ENCODE measurements at regions not wholly inside any gene's neighbourhood (a gene's known extent, or its start where the extent isn't known, plus 50 kb on each side); places are given as distances from the start of the nearest gene placed in this dataset.

DNA sequence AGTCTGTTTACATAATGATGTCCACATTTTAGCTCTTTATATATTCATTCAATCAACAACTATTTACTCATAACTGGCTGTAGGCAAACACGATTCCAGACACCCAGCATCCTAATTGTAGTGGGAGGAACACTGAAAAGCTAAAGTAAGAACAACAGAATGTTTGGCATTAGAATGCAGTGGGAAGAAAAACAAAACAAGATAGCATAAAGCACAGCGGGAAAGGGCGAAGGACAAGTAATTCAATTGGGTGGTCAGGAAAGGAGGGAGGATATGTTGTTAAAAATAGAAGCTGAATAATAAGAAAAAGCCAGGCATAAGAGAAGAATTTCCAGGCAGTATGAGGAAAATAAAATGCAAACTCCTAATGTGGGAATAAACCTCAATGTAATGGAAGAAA is 189.5 kb upstream of the FAT4 start:
- Mint-ChIP-seq H3K36me3 (ENCODE audit: insufficient read depth, unreplicated experiment) (no peaks in the 10 kb centered on the region), H3K4me1 (ENCODE audit: low read depth, unreplicated experiment) (no peaks in the 10 kb centered on the region), H3K4me3 (ENCODE audit: low read depth, unreplicated experiment) (no peak overlapping the region), H3K9me3 (ENCODE audit: low read depth, unreplicated experiment) (no peaks in the 10 kb centered on the region), H3K27me3 (ENCODE audit: unreplicated experiment) (no peaks in the 10 kb centered on the region), H3K27ac (ENCODE audit: unreplicated experiment) (no peak overlapping the region)
- intact Hi-C loops (cut with micrococcal nuclease; ENCODE audit: unreplicated experiment): no loop called here
- DNase-seq: no peak
- TF ChIP-seq, protein P1, sequence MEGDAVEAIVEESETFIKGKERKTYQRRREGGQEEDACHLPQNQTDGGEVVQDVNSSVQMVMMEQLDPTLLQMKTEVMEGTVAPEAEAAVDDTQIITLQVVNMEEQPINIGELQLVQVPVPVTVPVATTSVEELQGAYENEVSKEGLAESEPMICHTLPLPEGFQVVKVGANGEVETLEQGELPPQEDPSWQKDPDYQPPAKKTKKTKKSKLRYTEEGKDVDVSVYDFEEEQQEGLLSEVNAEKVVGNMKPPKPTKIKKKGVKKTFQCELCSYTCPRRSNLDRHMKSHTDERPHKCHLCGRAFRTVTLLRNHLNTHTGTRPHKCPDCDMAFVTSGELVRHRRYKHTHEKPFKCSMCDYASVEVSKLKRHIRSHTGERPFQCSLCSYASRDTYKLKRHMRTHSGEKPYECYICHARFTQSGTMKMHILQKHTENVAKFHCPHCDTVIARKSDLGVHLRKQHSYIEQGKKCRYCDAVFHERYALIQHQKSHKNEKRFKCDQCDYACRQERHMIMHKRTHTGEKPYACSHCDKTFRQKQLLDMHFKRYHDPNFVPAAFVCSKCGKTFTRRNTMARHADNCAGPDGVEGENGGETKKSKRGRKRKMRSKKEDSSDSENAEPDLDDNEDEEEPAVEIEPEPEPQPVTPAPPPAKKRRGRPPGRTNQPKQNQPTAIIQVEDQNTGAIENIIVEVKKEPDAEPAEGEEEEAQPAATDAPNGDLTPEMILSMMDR (IDR thresholded peaks at IDR 0.05; ENCODE audit: unreplicated experiment): no peak
- no TSS peak for BruUV-seq (replicated peaks)
- CTCF ChIA-PET: no interaction called here

DNA sequence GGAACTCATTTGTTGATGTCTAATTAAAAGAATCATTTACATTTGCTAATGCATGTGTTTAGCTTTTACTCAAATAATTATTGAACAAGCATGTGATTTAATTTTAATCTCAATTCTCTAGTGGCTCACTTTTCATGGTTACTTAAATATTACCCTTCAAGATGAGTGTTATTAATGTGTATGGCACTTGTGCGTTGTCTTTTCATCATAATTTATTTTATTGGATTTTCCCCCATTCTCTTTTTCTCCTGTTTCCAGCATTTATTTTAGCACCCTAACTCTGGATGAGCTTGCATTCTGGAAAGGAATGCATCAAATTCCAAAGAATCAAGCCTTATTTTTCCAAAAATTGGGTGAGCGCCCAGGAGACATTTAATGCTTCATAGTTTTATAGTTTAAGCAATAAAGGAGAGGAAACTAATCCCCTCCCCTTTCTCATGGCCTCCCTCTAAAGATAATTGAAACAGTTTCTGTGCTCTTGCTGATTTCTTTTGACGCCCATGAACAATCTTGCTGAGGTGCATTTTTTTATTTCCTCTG is 191.1 kb upstream of the FAT4 start:
- TF ChIP-seq, protein P1 (IDR thresholded peaks at IDR 0.05; ENCODE audit: unreplicated experiment): no peak
- no peaks in the 10 kb centered on the region for H3K9me3 Mint-ChIP-seq (ENCODE audit: low read depth, unreplicated experiment)
- no peak overlapping the region for H3K4me3 Mint-ChIP-seq (ENCODE audit: low read depth, unreplicated experiment)
- no peaks in the 10 kb centered on the region for H3K27me3 Mint-ChIP-seq (ENCODE audit: unreplicated experiment)
- no peak overlapping the region for H3K27ac Mint-ChIP-seq (ENCODE audit: unreplicated experiment)
- BruUV-seq (replicated peaks): no TSS peak
- DNase-seq: no peak
- no peaks in the 10 kb centered on the region for H3K36me3 Mint-ChIP-seq (ENCODE audit: insufficient read depth, unreplicated experiment)
- H3K4me1 Mint-ChIP-seq (ENCODE audit: low read depth, unreplicated experiment): no peaks in the 10 kb centered on the region
- intact Hi-C loops (cut with micrococcal nuclease; ENCODE audit: unreplicated experiment): no loop called here
- CTCF ChIA-PET: no interaction called here

DNA sequence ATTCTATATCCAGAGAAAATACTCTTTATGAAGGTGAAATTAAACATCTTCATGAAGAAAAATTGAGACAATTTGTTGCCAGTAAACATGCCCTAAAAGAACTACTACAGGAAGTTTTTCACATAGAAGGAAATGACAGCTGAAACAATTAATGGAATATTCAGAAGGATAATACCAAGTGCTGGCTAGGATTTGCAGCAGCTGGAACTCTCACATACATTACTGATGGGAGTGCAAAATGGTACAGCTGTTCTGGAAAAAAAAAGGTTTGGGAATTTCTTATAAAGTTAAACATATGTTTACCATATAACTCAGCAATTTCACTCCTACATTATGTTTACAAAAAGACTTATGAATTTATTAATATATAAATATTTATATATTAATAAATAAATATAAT is 193.2 kb upstream of the FAT4 start:
- Mint-ChIP-seq H3K27ac (ENCODE audit: unreplicated experiment) (no peak overlapping the region), H3K36me3 (ENCODE audit: insufficient read depth, unreplicated experiment) (no peaks in the 10 kb centered on the region), H3K9me3 (ENCODE audit: low read depth, unreplicated experiment) (no peaks in the 10 kb centered on the region), H3K4me1 (ENCODE audit: low read depth, unreplicated experiment) (no peaks in the 10 kb centered on the region), H3K4me3 (ENCODE audit: low read depth, unreplicated experiment) (no peak overlapping the region), H3K27me3 (ENCODE audit: unreplicated experiment) (no peaks in the 10 kb centered on the region)
- no TSS peak for BruUV-seq (replicated peaks)
- no peak for DNase-seq
- TF ChIP-seq, protein P1 (IDR thresholded peaks at IDR 0.05; ENCODE audit: unreplicated experiment): no peak
- intact Hi-C loops (cut with micrococcal nuclease; ENCODE audit: unreplicated experiment): no loop called here
- CTCF ChIA-PET: no interaction called here

DNA sequence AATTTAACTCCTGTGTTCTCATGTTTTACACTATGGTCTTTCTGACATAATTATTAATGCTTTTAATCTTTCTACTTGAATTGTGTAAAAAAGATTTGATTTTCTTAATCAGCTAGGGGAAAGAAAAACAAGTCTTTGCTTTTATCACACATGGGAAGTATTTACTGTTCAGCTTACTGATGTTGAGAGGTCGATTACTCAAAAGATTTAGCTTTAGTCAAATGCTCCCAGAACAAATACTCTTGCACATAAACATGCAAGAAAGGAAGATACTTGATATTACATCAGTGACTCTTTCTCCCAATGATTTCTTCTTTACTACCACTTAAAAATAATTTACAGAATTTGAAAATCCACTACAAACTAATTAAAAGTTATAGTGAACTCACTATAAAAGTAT is 198.3 kb upstream of the FAT4 start:
- DNase-seq: no peak
- Mint-ChIP-seq H3K36me3 (ENCODE audit: insufficient read depth, unreplicated experiment) (no peaks in the 10 kb centered on the region), H3K27me3 (ENCODE audit: unreplicated experiment) (no peaks in the 10 kb centered on the region), H3K4me3 (ENCODE audit: low read depth, unreplicated experiment) (no peak overlapping the region), H3K9me3 (ENCODE audit: low read depth, unreplicated experiment) (no peaks in the 10 kb centered on the region), H3K4me1 (ENCODE audit: low read depth, unreplicated experiment) (no peaks in the 10 kb centered on the region), H3K27ac (ENCODE audit: unreplicated experiment) (no peak overlapping the region)
- BruUV-seq (replicated peaks): no TSS peak
- TF ChIP-seq, protein P1 (IDR thresholded peaks at IDR 0.05; ENCODE audit: unreplicated experiment): no peak
- CTCF ChIA-PET: no interaction called here
- intact Hi-C loops (cut with micrococcal nuclease; ENCODE audit: unreplicated experiment): no loop called here

Data from Calu3 (cell line).